Ovary (tissue), 7 donors: ENCODE measurements at regions not wholly inside any gene's neighbourhood (a gene's known extent, or its start where the extent isn't known, plus 50 kb on each side); places are given as distances from the start of the nearest gene placed in this dataset.

ENCODE experiments used
- DNase-seq, 5 donors: peaks; one replicate each; pipeline ENCODE4 v3.0.0-alpha.2; 2019 to 2020
- H3K27ac ChIP-seq, 2 donors: fragments of 200-600 bp; one replicate each; pipeline versions ENCODE4 v1.5.1 to v1.8.0; 2019 to 2022
- H3K27me3 ChIP-seq: fragments of 200-600 bp; one replicate; pipeline ENCODE4 v1.8.0; 2022
- H3K36me3 ChIP-seq: fragments of 200-600 bp; sonication (generic); one replicate; pipeline ENCODE4 v1.5.1; 2019
- H3K4me1 ChIP-seq: one replicate; pipeline ENCODE4 v1.8.1; 2013; ENCODE audit warnings: mild to moderate bottlenecking, moderate library complexity; ENCODE audit not compliant: insufficient read depth
- H3K4me3 ChIP-seq: fragments of 200-600 bp; sonication (generic); one replicate; pipeline ENCODE4 v1.5.1; 2017
- H3K9me3 ChIP-seq, 2 donors: fragments of 200-600 bp in 1 of 2; sonication (generic) in 1 of 2; one replicate each; pipeline versions ENCODE4 v1.5.1 to v1.8.1; 2013 to 2019; ENCODE audit warnings: mild to moderate bottlenecking in 1 of 2, moderate library complexity in 1 of 2
- CTCF ChIP-seq, 3 donors: fragments of 450-650 bp in 2 of 3; fragments of 200-600 bp in 1 of 3; IDR thresholded peaks; one replicate each; pipeline versions ENCODE4 v1.5.1 to v1.8.0; 2016 to 2022; ENCODE audit warnings: antibody characterized with exemption in 3 of 3, mild to moderate bottlenecking in 1 of 3
- EP300 ChIP-seq: sonication (generic); formaldehyde crosslinking; IDR thresholded peaks from one replicate; pipeline ENCODE4 v1.6.1; 2017; ENCODE audit warnings: antibody characterized with exemption
- POLR2A ChIP-seq: fragments of 450-650 bp; IDR thresholded peaks from one replicate; pipeline ENCODE4 v1.6.1; 2017; ENCODE audit warnings: antibody characterized with exemption, mild to moderate bottlenecking, moderate library complexity
- WGBS, 3 donors: extraction: QIAGEN DNeasy Blood & Tissue Kit in 1 of 3; methylation state at CpG; one replicate each; pipeline versions ENCODE4 v1.1.5 to v1.1.7; 2013 to 2017; 5-methylcytosine and 5-hydroxymethylcytosine counted together
- intact Hi-C, 4 donors: fragments of 100-400 bp; cut with DNase I; formaldehyde crosslinking; loops; one replicate each; pipeline versions ENCODE4 v1.11.0 to v1.15.1; 2022 to 2023
- donor health status: DM: no; HTN: no; CAD: no; lungs with moderate emphysema.
- donor health status: DM: no; HTN: no; CAD: no.
- donor health status: Bipolar disorder and iron deficiency.
- donor health status: DM: no; HTN: no; CAD: no.
- donor health status: DM: yes; HTN: yes; CAD: no.

GRCh38 chr2:105188343-105188742, 53.2 kb upstream of the GPR45 start:
- intact Hi-C loops: no loop called here
- 84 to 90% (median 88%) methylated on average over 4 of the region's 4 CpGs for WGBS, 3 donors

More at GRCh38 chr2:105188343-105188742, 53.2 kb upstream of the GPR45 start:
- Histone ChIP-seq H3K4me1 (no peaks in the 10 kb centered on the region), H3K36me3 (no peaks in the 10 kb centered on the region), H3K4me3 (no peak overlapping the region), H3K27me3 (no peaks in the 10 kb centered on the region), H3K9me3 (no peaks in the 10 kb centered on the region), H3K27ac (no peak overlapping the region)
- DNase-seq: no peak
- TF ChIP-seq CTCF (IDR thresholded peaks at IDR 0.05) (no peak), EP300 (no peak), POLR2A (no peak)
